Body of pancreas (tissue), 4 donors: ENCODE measurements at regions not wholly inside any gene's neighbourhood (a gene's known extent, or its start where the extent isn't known, plus 50 kb on each side); places are given as distances from the start of the nearest gene placed in this dataset.

Experiments
- CTCF ChIP-seq, 7 experiments: fragments of 450-650 bp in 4 of 7; fragments of 200-600 bp in 3 of 7; sonication (generic) in 3 of 7; IDR thresholded peaks; one replicate each; pipeline ENCODE4 v1.5.1; 2016 to 2019; ENCODE audit warnings: antibody characterized with exemption in 7 of 7
- POLR2A ChIP-seq, 3 donors: fragments of 450-650 bp; IDR thresholded peaks; one replicate each; pipeline ENCODE4 v1.6.1; 2016; ENCODE audit warnings: antibody characterized with exemption in 3 of 3, mild to moderate bottlenecking in 2 of 3

- TF ChIP-seq CTCF (IDR thresholded peaks at IDR 0.05), result no peak
- TF ChIP-seq POLR2A (IDR thresholded peaks at IDR 0.05), result no peak
Measured at GRCh38 chr13:89897681-89898080, 1449.8 kb upstream of the MIR17HG start.
